NOMO-1 treated with dmso at 0.1 percent for 144 hours (cell line): ENCODE measurements at regions not wholly inside any gene's neighbourhood (a gene's known extent, or its start where the extent isn't known, plus 50 kb on each side); places are given as distances from the start of the nearest gene placed in this dataset.

Experiments used
- DNase-seq: peaks from one replicate; lab custom pipeline; 2025; ENCODE audit not compliant: unreplicated experiment; lab: John Stamatoyannopoulos, UW

DNA sequence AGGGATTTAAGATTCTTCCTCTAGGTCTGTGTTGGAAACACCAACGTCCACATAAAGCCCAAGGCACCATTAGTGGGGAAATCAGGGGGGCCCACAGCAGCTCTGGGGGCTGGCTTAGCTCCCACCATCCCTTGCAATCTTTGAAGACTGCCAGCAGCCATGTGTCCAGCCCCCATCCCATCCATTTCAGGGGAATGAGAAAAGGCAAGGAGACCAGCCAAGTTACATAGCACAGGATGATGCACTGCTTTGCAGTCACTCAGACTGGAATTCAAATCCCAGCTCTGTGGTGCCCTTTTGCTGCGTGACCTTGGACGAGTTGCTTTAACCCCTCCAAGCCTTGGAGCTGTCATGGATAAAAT lies 108.9 kb upstream of the ZMIZ1 start:
- DNase-seq: no peak

DNA sequence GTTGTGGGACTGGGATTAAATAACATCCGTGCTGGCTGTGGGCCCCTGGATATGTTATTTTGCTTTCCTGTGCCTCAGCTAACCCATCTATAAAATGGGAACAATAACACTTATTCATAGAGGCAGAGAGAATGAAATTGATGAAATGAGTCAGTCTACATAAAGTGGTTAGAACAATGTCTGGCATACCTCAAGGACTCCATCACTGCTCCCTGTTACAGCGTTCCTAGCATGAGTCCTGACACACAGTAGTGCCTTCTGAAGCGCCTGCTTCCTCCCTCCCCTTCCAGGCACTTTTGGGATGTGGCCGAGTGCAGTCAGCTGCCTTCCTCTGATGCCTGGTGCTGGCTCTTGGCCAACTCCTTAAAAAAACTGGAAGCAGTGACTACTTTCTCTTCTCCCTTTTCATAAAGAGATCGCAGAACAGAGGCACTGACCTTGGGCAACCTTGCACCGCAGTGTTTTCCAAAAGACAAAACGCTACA lies 108.4 kb upstream of the ZMIZ1 start:
- peak; percentile 38 for DNase-seq

DNA sequence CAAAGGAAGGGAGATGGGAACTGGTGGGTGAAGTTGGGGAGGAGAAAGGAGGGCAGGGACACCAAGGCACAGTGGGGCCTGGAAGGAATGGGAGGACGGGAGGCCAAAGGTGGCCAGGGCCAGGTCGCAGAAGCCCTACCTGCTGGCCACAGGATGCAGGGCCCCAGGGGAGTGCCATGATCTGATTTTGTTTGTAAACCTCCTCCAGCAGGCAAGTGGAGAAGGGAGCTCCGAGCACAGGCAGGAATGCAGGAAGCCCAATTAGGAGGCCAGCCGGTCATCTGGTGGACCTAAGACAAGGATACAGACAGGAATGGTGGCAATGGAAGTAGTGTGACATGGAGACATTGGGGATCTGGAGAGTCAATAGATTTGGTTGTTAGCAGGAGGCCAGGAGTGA lies 107.0 kb upstream of the ZMIZ1 start:
- DNase-seq: no peak

DNA sequence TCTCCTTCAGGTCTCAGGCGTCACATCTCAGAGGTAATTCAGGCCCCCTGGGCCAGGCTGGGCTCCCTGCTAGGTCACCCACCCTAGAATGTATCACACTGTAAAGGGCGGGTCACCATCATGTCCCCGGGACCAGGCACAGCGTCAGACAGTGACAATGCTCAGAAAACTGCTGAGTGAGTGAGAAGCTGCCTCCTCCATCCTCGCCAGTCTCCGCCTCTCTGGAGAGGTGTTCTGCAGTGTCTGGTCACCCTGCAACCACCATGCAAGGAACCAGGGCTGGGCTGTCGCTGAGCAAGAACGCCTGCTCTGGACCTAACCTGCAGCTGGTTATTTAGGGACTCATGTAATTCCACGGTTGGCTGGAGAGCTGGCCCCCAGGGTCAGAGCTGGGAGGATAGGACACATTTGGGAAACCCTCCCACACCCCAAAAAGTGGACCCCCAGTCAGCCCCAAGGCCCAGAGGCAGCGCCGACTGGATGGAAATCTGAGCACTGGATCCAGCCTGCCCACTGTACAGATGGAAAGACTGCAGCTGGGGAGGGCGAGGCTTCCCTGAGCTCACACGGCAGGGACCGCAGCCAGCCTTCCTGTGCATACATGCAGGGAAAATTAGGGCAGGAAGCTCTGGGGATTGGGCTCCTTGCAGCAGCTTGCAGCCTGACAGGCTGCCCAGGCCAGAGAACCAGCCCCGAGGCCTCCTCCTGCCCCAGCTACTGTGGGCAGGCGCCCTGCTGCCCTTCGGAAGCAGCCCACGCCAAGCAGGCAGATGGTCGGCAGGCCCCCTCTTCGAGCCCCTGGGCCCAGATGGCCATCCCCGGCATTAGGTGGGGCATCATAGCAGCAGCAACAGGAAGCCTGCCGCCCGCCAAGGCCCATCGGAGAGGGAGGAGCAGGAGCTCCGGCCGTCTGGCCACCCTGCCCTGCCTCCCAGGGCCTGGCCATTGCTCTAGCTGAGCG lies 105.4 kb upstream of the ZMIZ1 start:
- DNase-seq: no peak

DNA sequence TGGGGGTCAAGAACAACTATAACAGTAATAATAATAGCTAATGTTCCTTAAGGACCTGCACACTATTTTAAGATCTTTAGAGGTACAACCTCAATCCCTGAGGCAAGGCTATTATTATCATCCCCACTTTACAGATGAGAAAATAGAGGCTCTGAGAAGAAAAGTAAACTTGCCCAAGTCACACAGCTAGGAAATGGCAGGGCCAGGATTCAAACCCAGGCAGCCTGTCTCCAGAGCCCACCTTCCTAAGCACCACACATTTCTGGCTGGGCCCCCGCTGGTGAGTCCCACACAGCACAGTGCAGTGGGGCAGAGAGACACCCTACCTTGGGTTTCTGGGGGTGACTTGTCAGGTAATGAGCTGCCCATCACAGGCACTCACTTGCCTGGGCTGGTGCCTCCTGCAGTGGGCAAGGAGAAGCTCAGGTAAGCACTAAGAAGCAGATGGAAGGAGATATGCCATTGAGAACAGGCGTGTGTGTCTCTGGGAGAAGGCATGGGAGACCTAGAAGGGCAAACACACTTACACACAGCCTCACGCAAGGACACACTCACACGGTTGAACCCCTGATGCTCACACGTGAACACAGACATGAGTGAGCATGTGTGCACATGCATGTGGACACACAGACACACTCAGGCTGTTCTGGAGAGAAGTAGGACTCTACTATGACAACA lies 104.4 kb upstream of the ZMIZ1 start:
- no peak for DNase-seq

DNA sequence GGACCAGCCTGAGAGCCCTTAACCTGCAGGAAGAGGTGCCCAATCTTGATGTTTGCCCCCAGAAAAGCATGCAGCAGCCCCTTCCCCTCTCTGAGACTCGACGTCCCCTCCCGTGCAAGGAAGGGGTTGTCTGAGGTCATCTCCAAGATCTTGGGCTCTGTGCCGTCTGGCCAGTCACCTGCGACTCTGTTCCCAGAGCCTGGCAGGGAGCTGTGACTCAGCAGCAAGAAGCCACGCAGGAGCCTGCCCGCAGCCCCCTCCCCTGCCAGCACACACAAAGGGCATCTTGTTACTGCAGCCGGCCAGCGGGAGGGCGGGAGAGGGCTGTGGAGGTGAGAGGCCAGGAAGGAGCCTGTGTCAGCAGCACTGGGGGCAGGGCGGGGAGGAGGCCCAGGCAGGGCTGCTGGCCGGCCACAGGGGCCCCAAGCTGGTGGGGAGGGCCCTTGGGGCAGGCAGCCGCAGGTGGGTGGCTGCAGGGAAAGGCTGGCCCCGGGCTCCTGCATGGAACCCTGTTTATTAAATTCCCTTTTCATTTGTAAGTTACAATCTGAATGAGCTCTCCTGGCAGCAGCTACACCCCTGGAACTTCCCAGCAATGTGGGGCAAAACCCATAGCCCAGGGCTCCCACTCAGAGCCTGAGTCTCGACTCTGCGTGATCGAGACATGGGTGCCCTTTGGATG lies 103.7 kb upstream of the ZMIZ1 start:
- no peak for DNase-seq

DNA sequence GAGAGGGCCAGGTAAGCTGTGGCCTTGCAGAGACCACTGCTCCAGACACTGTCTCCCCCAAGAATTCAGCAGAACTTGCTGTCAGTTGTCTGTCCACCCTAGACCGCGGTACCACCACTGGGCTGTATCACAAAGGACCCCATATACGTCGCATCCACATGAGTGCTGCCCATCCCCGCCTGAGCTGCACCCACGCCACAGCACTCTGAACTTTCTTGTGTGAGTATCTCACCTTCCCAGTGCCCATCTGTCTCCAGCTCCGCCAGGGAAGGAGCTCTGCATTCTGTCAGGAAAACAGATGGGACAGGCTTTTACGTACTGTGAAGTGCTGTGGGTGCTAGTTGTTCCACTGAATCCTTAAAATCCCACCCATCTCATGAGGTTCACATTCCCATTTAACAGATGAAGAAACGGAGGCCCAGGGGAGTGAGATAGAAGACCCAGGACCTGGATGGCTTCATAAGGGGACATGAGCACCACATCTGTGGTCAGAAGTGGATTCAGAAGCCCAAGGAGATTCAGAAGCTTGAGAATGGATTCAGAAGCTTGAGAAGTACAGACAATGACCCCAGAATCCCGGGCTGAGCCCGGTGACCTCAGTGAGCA lies 102.5 kb upstream of the ZMIZ1 start:
- no peak for DNase-seq

DNA sequence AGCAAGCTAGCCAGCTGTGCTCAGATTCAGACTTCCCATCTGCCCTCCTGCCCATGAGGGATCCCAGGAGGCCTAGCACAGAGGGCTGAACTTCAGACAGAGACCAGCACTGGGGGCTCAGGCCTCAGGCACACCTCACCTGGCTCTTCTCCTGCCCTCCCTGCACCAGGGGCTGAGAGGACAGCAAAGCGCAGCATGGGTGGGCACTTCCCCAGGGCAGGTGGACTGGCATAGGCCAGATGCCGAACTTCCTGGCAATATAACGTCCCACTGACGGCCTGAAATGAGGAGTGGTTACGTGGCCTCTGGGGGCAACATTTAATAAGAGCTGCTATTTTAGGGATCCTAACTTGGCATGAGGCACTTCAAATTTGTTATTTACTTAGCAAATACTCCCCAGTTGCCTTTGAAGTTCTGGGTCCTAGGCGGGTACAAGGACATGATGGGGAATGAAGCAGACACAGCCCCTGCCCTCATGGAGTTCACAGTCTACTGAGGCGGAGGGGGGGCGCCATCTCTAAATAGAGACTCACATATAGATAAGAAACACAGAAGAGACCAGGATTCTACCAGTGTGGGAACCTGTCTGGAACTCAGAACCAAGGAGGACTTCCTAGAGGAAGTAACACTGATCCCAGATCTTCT lies 101.8 kb upstream of the ZMIZ1 start:
- no peak for DNase-seq

DNA sequence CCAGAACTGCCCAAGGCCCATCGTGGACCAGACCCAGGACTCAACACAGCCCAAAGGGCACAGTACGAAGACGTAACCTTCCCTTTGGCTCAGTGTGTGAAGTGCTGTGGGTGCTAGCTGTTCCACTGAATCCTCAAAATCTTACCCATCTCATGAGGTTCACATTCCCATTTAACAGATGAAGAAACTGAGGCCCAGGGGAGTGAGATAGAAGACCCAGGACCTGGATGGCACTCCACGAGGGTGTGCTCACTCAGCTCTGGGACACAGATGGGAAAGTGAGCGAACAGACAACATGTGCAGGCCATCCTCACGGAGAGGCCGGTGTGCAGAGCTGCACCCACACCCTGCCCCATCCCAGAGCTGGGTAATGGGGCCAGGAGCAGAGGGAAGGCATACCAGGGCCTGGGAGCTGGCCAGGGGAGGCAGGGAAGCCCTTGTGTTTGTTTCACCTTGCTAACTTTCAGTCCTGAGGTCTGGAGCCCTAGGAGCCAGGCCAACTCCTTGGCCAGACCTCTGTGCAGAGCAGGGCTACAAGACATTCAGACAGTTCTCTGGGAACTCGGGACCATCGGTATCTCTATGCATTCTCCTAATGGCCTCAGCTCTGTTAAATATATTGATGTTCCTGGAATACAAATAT lies 100.3 kb upstream of the ZMIZ1 start:
- DNase-seq: no peak

DNA sequence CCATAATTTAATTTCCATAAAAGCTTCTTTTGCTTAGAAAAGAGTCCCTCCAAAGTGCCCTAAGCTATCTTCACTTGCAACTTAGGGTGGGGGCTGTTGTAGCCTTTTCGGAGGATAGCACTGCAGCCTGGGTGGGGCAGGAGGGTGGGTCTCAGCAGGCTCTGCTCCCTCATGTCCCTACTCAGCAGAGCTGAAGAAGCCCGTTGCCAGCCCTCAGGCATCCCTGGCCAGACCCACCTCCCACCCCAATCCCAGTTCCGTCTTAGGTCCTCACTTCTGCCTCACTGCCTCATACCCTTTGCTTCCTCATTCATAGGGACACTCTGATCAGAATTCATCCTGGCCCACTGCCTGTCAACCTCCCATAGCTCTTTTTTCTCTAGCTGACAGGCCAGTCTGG lies 99.8 kb upstream of the ZMIZ1 start:
- no peak for DNase-seq

DNA sequence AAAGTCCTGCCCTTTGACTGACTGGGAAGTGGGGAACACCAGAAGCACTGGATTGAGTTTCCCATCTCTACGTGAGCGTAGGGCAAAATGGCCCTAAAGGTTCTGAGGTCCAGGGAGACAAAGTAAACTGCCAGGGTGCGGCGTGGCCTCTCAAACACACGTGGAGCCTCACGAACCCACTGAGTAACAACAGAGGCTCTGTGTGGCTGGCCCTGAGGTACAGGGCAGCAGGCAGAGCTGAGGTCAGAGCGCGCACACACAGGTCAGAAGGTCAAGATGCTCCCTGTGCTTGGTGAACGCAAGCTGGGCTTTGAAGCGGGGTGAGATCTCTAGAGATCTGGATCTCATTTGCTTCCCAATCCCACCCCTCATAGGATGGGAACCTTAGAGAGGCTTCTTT lies 99.0 kb upstream of the ZMIZ1 start:
- DNase-seq: no peak

DNA sequence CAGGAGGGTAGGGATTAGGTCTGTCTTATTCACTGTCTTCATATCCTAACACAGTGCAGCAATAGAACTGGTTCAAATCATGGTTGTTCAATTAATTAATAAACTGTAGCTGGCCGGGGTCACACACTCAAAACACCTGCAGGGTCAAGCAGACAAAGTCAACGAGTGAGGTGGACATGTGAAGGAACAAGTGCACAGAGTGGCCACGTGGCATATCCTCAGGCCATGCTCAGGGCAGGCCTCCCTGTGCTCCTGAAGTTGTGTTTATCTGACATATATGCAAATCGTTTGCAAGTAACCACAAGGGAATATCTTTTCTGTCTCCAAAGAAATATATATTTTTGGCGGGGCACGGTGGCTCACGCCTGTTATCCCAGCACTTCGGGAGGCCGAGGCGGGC lies 98.5 kb upstream of the ZMIZ1 start:
- no peak for DNase-seq

DNA sequence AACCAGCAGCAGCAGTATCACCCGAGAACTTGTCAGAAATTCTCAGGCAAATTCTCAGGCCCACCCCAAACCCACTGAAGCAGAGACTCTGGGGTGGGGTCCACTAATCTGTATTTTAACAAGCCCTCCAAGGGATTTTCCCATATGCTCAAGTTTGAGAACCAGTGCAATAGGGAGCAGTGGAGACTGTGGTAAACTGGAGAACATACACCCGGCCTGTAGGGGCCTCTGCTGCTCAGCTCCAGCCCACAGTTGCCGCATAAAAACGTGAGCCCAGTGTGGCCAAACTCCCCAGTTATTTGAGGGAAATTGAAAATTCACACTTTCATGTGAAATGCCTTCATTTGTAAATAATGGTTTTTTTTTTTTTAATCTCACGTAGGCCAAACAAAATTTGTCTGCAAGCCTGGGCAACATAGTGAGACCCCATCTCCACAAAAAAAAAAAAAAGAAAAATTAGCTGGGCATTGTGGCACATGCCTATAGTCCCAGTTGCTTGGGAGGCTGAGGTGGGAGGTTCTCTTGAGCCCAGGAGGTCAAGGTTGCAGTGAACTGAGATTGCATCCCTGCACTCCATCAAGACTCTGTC lies 97.6 kb upstream of the ZMIZ1 start:
- DNase-seq: no peak

DNA sequence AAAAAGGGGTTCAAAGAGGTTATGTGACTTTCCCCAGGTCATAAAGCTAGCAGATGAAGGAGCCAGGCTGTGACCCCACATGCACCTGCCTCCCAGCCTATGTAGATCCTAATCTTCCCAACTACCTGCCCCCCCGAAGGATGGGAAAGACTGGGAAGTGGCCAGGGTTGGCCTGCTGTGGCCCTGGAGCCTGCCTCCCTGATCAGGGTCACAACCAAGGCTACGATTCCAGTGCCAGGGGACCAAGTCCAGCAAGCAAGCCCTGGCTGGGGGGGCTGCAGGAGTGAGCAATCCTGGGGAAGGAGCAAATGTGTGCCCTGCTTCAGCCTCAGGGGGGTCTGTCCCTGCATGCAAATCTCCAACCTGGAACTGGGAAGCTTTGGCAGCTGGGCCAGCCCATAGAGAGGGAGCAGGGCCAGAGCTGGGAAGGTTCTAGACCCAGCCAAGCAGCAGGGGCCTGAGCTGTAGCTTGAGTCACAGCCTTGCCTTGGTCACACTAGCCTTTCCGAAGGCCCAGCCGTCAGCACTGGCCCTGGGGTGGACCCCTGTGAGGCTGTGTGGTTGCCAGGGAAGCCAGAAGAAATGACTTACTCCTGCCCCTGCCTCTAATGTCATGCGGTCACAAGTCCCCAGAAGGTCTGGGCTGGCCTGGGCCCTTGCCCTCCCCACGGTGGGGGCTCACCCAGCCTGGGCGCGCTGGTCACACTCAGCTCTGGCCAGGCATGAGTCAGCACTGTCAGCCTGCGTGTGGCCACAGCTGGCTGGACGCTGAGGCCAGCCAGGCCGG lies 96.4 kb upstream of the ZMIZ1 start:
- no peak for DNase-seq

DNA sequence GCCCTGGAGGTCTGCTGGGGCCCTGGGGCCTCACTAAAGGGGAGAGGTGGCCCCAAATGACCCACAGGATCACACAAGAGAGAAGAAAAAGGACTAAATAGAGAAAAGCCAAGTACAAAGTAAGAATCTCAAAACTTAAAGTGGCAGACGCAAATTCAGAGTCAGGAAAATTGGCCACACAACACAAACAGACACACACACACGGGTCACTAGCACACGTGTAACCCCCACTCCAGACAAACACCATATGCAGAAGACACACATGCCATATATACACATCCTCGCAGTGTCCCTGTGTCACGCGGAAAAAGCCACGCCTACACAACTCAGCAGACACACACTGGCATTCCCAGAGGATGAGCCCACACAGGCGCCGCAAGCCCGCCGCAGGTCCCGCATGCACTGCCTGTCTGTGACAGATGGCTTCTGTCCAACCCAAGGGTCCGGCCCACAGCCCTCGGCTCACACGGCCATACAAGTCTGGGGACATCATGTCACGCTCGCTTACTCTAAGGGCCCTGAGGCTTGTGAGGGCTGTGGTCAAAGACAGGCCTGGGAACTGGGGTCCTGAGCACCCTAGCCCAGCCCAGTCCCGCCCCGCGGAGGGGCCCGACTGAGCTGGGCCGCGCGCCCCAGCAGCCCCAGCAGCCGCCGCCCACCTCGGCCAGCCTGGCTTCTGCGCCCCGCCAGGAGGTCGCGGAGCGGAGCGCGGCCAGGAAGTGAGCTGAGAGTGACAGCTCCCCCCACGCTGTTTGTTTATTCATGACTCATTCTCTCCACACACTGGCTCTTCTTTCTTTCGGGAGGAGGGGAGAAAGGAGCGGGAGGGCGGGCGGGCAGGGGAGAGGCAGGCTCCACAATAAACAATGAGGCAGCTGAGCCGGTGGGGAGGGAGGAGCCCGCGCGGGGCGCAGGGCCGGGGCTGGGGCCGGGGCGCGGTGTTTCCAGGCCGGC lies 95.5 kb upstream of the ZMIZ1 start:
- peak; percentile 69 for DNase-seq

DNA sequence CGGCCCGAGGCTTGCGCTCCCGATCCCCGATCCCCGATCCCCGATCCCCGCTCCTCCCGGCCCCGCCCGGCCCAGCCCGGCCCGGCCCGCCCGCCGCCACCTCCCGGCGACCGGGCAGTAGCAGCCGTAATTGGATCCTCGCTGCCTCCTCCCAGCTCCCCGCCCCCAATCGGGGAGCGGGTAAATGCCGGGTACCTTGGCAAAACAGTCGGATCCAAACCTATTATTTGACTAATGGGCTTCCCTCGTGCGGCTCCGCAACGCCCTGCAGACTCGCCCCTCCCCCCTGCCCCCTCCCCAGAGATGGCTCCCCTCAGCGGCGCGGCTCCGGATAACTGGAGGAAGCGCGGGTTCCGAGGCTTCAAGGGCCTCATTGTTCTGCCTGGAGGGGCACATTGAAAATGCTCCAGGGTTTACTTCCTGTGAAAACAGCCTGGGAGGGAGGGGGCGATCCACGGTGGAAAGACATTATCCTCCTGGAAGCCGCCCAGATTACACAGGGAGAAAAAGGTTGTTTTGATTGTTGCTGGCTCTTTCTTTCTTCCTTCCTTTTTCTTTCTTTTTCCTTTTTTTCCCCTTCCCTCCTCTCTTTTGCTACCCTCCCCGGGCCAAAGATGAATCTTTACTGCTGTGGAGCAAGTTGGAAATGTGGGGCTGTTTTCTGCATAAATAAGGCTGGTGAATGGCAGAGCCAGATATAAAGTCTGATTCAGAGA lies 94.7 kb upstream of the ZMIZ1 start:
- no peak for DNase-seq

DNA sequence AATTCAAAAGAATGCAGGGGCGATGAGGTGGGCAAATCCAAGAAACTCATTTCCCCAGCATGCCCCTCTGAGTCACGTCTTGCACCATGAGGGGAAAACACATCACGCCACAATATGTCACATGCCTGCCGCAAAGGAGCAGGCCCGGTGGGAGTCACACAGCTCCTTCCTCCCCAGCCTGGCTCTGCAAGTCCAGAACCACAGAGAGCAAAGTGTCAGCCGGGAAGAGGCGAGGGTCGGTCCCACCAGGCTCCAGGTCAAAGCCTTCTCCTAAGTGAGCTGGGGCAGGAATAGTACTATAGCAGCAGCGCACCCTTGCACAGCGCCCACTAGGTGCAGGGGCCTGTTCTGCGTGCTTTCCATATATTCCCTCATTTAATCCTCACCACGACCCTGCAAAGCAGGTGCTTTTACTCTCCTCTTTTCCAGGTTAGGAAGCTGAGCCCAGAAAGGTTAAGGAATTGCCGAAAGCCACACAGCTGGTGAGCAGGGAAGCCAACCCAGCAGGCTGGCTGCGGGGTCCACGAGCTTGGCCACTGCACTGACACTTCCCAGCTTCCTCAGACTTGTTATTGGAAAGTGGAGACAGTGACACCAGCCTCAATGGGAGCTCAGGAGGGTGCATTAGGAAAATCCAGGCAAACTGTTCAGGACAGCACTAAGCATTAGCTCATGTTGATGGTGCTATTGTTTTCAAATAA lies 94.0 kb upstream of the ZMIZ1 start:
- peak; percentile 49 for DNase-seq
